Testis (tissue), 2 donors: ENCODE measurements at regions not wholly inside any gene's neighbourhood (a gene's known extent, or its start where the extent isn't known, plus 50 kb on each side); places are given as distances from the start of the nearest gene placed in this dataset.
A peak's percentile ranks its signal among the peaks of the same experiment; 100 is the strongest.

ENCODE experiments used
- DNase-seq: peaks from one replicate; pipeline ENCODE4 v3.0.0-alpha.2; 2019
- H3K27ac ChIP-seq, 2 donors: fragments of 200-600 bp; sonication (generic); one replicate each; pipeline ENCODE4 v1.5.1; 2019
- H3K27me3 ChIP-seq: fragments of 200-600 bp; sonication (generic); one replicate; pipeline ENCODE4 v1.5.1; 2019
- H3K36me3 ChIP-seq: fragments of 200-600 bp; sonication (generic); one replicate; pipeline ENCODE4 v1.5.1; 2017; ENCODE audit warnings: low read depth; ENCODE audit errors: missing control alignments
- H3K4me1 ChIP-seq: fragments of 200-600 bp; sonication (generic); one replicate; pipeline ENCODE4 v1.5.1; 2019
- H3K4me3 ChIP-seq, 2 donors: fragments of 200-600 bp; sonication (generic); one replicate each; pipeline ENCODE4 v1.5.1; 2017 to 2019
- H3K9me3 ChIP-seq: fragments of 200-600 bp; sonication (generic); one replicate; pipeline ENCODE4 v1.5.1; 2017
- POLR2A ChIP-seq: fragments of 450-650 bp; IDR thresholded peaks from one replicate; pipeline ENCODE4 v1.6.1; 2017; ENCODE audit warnings: antibody characterized with exemption, mild to moderate bottlenecking, moderate library complexity
- WGBS, 2 donors: methylation state at CpG; one replicate each; pipeline ENCODE4 v1.1.5; 2018; 5-methylcytosine and 5-hydroxymethylcytosine counted together
- intact Hi-C: fragments of 100-400 bp; cut with DNase I; formaldehyde crosslinking; loops from one replicate; pipeline ENCODE4 v1.15.1; 2023; ENCODE audit warnings: low total_unique reads
- TF ChIP-seq, protein P1 (sequence below), 3 experiments: fragments of 450-650 bp in 2 of 3; fragments of 200-600 bp in 1 of 3; sonication (generic) in 1 of 3; IDR thresholded peaks; one replicate each; pipeline ENCODE4 v1.5.1; 2016 to 2019; ENCODE audit warnings: antibody characterized with exemption in 3 of 3, mild to moderate bottlenecking in 2 of 3, moderate library complexity in 1 of 3

DNA sequence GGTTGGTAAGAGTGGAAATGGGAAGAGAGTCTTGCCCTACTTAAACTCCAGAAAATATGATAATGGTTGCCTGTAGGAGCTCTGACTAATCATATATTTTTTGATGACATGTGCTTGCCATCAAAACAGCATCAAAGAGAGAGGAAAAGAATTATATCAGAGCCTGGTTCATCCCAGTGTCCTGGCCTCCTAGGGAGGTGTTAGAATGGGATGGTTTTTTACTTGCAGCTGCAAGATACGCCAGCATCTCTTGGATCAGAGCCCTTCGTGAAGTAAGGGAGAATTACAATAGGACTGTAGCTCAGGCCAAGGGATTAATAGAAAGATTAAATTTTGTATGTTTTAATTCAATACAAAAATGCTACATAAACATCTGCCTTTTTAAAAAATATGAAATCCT lies 177.6 kb upstream of the HDAC9 start:
- H3K4me1 ChIP-seq: no peaks in the 10 kb centered on the region
- WGBS, 2 donors: 91 to 97% methylated on average over 2 of the region's 2 CpGs
- no peaks in the 10 kb centered on the region for H3K9me3 ChIP-seq
- TF ChIP-seq POLR2A: no peak
- TF ChIP-seq, protein P1, sequence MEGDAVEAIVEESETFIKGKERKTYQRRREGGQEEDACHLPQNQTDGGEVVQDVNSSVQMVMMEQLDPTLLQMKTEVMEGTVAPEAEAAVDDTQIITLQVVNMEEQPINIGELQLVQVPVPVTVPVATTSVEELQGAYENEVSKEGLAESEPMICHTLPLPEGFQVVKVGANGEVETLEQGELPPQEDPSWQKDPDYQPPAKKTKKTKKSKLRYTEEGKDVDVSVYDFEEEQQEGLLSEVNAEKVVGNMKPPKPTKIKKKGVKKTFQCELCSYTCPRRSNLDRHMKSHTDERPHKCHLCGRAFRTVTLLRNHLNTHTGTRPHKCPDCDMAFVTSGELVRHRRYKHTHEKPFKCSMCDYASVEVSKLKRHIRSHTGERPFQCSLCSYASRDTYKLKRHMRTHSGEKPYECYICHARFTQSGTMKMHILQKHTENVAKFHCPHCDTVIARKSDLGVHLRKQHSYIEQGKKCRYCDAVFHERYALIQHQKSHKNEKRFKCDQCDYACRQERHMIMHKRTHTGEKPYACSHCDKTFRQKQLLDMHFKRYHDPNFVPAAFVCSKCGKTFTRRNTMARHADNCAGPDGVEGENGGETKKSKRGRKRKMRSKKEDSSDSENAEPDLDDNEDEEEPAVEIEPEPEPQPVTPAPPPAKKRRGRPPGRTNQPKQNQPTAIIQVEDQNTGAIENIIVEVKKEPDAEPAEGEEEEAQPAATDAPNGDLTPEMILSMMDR (IDR thresholded peaks at IDR 0.05): no peak
- H3K27me3 ChIP-seq: no peaks in the 10 kb centered on the region
- no peak overlapping the region for H3K27ac ChIP-seq
- intact Hi-C loops: no loop called here
- no peak for DNase-seq
- no peaks in the 10 kb centered on the region for H3K36me3 ChIP-seq
- no peak overlapping the region for H3K4me3 ChIP-seq

DNA sequence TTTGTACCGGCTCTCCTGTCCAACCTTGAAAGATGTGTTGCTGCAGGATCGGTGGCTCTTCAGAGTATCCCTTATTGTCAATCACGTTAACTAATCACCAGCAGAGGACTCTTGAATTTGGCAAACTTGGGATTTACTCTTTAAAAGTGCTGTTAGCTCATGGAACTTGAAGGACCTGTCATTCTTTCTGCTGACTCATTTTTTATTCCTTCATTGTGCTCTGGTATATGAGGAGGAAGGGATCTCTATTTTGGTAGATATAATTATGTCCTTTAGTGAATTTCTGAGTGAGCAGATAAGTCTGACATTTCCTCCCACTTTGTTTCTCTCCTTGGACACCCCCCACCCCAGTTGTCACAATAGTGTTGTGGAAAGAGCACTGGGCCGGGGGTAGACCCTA lies 175.1 kb upstream of the HDAC9 start:
- H3K4me1 ChIP-seq: no peaks in the 10 kb centered on the region
- no peak for TF ChIP-seq POLR2A
- TF ChIP-seq, protein P1 (IDR thresholded peaks at IDR 0.05): no peak
- H3K27me3 ChIP-seq: no peaks in the 10 kb centered on the region
- intact Hi-C loops: no loop called here
- no peak overlapping the region for H3K4me3 ChIP-seq
- no peaks in the 10 kb centered on the region for H3K36me3 ChIP-seq
- no peak overlapping the region for H3K27ac ChIP-seq
- DNase-seq: no peak
- no peaks in the 10 kb centered on the region for H3K9me3 ChIP-seq
- WGBS, 2 donors: 72 to 83% methylated on average over 4 of the region's 4 CpGs

DNA sequence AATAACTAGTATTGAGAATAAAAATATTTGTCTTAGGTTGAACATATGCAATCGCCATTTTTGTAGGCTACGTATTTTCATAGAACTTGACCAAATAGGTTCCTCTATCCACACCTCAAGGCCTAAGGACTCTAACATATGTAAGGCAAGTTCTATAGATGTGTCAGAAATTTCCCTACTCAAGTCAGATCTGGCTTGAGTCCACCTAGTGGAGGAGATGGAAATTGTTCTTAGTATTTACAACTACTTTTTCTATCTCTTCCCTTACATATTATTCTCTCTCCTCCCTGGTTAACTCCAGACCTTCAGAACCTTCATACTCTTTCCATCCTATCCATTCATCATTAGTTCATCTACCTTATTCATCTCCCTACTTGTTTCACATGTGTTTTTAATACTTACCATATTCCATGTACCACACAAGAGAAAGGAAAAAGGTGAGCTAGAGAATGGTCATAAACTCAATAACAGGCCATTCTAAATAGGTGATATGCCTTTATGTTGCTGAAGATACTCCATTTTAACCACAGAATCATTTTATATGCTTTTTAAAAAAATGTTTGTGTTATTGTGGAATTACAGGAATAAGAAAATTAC lies 174.5 kb upstream of the HDAC9 start:
- no peak for DNase-seq
- Histone ChIP-seq H3K4me3 (no peak overlapping the region), H3K27ac (no peak overlapping the region), H3K9me3 (no peaks in the 10 kb centered on the region), H3K4me1 (no peaks in the 10 kb centered on the region), H3K36me3 (no peaks in the 10 kb centered on the region), H3K27me3 (no peaks in the 10 kb centered on the region)
- intact Hi-C loops: no loop called here
- TF ChIP-seq, protein P1 (IDR thresholded peaks at IDR 0.05): peak in 2 of 3 experiments; percentile 31 to 55
- no peak for TF ChIP-seq POLR2A
- 74 to 89% methylated on average over 2 of the region's 2 CpGs for WGBS, 2 donors

DNA sequence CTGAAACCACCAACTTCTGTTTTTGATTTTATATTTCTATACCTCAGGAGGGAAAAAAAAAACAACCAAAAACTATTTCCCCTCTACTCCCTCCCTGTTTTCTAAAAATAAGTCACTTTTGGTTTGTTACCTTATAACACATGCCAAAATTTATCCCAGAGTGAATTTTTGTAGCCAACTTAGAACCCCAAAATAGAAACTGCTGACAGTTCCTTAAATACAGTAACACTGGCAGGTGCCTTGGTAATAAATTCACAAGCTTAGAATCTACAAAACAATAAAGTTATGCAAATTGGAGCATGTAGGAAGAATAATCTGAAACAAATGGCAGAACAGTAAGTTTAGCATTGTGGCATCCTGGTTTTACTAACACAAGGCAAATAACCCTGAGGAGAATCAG lies 165.0 kb upstream of the HDAC9 start:
- intact Hi-C loops: no loop called here
- no peak overlapping the region for H3K4me3 ChIP-seq
- no peaks in the 10 kb centered on the region for H3K27me3 ChIP-seq
- H3K4me1 ChIP-seq: no peaks in the 10 kb centered on the region
- no peak for TF ChIP-seq POLR2A
- TF ChIP-seq, protein P1 (IDR thresholded peaks at IDR 0.05): no peak
- no peaks in the 10 kb centered on the region for H3K36me3 ChIP-seq
- H3K27ac ChIP-seq: no peak overlapping the region
- no peaks in the 10 kb centered on the region for H3K9me3 ChIP-seq
- no peak for DNase-seq

DNA sequence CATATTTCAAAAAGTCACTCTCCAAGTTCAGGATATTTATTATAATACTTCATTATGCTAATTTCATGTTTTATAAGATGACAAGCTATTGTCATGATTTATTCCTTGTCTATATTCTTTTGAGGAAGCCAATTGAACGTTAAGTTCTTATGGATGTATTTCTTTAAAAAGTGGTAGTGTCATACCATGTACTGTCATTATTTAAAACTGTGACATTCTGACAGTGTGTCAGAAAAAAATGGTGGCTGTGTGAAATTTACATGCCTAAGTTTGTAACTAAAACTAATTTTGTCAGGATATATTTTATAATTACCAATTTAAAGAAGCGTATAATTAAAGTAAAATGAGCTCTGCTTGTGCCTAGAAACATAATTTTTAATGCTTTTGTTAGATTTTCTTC lies 158.9 kb upstream of the HDAC9 start:
- DNase-seq: no peak
- H3K36me3 ChIP-seq: no peaks in the 10 kb centered on the region
- 67 to 72% methylated on average over 2 of the region's 2 CpGs for WGBS, 2 donors
- intact Hi-C loops: no loop called here
- H3K4me1 ChIP-seq: no peaks in the 10 kb centered on the region
- TF ChIP-seq POLR2A: no peak
- TF ChIP-seq, protein P1 (IDR thresholded peaks at IDR 0.05): no peak
- no peaks in the 10 kb centered on the region for H3K27me3 ChIP-seq
- H3K27ac ChIP-seq: no peak overlapping the region
- H3K4me3 ChIP-seq: no peak overlapping the region
- no peaks in the 10 kb centered on the region for H3K9me3 ChIP-seq
